Tibial nerve (tissue), 4 donors: ENCODE measurements at regions not wholly inside any gene's neighbourhood (a gene's known extent, or its start where the extent isn't known, plus 50 kb on each side); places are given as distances from the start of the nearest gene placed in this dataset.

Experiments
- DNase-seq, 2 donors: peaks; one replicate each; pipeline ENCODE4 v3.0.0-alpha.2; 2019; ENCODE audit warnings: low spot score in 2 of 2
- H3K27ac ChIP-seq, 4 donors: fragments of 200-600 bp; sonication (generic) in 3 of 4; one replicate each; pipeline ENCODE4 v1.5.1; 2017 to 2019; ENCODE audit warnings: mild to moderate bottlenecking in 1 of 4
- H3K27me3 ChIP-seq, 2 donors: fragments of 200-600 bp; sonication (generic) in 1 of 2; one replicate each; pipeline versions ENCODE4 v1.5.1 to v1.6.0; 2017 to 2019
- H3K36me3 ChIP-seq, 3 donors: fragments of 200-600 bp; sonication (generic); one replicate each; pipeline ENCODE4 v1.5.1; 2018 to 2019
- H3K4me1 ChIP-seq, 4 donors: fragments of 200-600 bp; sonication (generic) in 3 of 4; one replicate each; pipeline ENCODE4 v1.5.1; 2017 to 2019
- H3K4me3 ChIP-seq, 4 donors: fragments of 200-600 bp; sonication (generic) in 3 of 4; one replicate each; pipeline ENCODE4 v1.5.1; 2017 to 2019; ENCODE audit warnings: mild to moderate bottlenecking in 1 of 4, moderate library complexity in 1 of 4
- H3K9me3 ChIP-seq, 4 donors: fragments of 200-600 bp; sonication (generic) in 3 of 4; one replicate each; pipeline ENCODE4 v1.5.1; 2017 to 2019
- EP300 ChIP-seq, 2 donors: sonication (generic); formaldehyde crosslinking; IDR thresholded peaks; one replicate each; pipeline ENCODE4 v1.6.1; 2017; ENCODE audit warnings: antibody characterized with exemption in 2 of 2, mild to moderate bottlenecking in 1 of 2
- POLR2A ChIP-seq, 2 donors: fragments of 450-650 bp; IDR thresholded peaks; one replicate each; pipeline ENCODE4 v1.6.1; 2017; ENCODE audit warnings: antibody characterized with exemption in 2 of 2, mild to moderate bottlenecking in 2 of 2, moderate library complexity in 2 of 2
- WGBS, 2 donors: methylation state at CpG; one replicate each; pipeline ENCODE4 v1.1.5; 2018; 5-methylcytosine and 5-hydroxymethylcytosine counted together
- TF ChIP-seq, protein P1 (sequence below), 5 experiments: fragments of 200-600 bp in 3 of 5; fragments of 450-650 bp in 2 of 5; sonication (generic) in 3 of 5; IDR thresholded peaks; one replicate each; pipeline ENCODE4 v1.5.1; 2016 to 2019; ENCODE audit warnings: antibody characterized with exemption in 5 of 5, mild to moderate bottlenecking in 3 of 5, moderate library complexity in 2 of 5

DNA sequence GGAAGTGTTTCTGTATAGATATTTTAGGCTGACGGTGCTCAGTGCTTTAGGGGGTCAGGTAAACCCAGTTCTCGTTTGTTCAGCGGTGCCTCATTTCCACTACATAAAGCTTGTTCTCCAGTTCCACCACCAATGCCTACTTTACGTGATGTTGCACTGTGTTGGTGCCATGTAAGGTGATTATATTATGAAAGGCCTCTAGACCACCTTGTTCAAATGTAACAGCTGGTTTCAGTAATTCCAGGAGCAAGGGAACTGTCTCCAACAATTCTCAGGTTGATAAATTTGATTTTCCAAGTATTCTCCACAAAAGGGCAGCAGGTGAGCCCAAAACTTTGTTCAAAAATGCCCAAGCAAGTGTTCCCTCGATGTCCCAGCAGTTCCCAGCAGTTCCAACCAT, 83.7 kb upstream of the SEPTIN5 start:
- TF ChIP-seq, protein P1, sequence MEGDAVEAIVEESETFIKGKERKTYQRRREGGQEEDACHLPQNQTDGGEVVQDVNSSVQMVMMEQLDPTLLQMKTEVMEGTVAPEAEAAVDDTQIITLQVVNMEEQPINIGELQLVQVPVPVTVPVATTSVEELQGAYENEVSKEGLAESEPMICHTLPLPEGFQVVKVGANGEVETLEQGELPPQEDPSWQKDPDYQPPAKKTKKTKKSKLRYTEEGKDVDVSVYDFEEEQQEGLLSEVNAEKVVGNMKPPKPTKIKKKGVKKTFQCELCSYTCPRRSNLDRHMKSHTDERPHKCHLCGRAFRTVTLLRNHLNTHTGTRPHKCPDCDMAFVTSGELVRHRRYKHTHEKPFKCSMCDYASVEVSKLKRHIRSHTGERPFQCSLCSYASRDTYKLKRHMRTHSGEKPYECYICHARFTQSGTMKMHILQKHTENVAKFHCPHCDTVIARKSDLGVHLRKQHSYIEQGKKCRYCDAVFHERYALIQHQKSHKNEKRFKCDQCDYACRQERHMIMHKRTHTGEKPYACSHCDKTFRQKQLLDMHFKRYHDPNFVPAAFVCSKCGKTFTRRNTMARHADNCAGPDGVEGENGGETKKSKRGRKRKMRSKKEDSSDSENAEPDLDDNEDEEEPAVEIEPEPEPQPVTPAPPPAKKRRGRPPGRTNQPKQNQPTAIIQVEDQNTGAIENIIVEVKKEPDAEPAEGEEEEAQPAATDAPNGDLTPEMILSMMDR (IDR thresholded peaks at IDR 0.05), result no peak
- no peak for TF ChIP-seq POLR2A (IDR thresholded peaks at IDR 0.05)
- TF ChIP-seq EP300 (IDR thresholded peaks at IDR 0.05), result no peak
- no peaks in the 10 kb centered on the region for H3K9me3 ChIP-seq
- H3K36me3 ChIP-seq, result no peaks in the 10 kb centered on the region
- H3K27ac ChIP-seq, result no peak overlapping the region
- WGBS, 2 donors, result 77 to 78% methylated on average over 5 of the region's 5 CpGs
- no peak for DNase-seq
- H3K4me1 ChIP-seq, result peaks cover 0 to 5% (median 0%) of the 10 kb centered on the region in 4 donors
- H3K4me3 ChIP-seq, result no peak overlapping the region
- H3K27me3 ChIP-seq, result peaks cover 0 to 7% of the 10 kb centered on the region in 2 donors

DNA sequence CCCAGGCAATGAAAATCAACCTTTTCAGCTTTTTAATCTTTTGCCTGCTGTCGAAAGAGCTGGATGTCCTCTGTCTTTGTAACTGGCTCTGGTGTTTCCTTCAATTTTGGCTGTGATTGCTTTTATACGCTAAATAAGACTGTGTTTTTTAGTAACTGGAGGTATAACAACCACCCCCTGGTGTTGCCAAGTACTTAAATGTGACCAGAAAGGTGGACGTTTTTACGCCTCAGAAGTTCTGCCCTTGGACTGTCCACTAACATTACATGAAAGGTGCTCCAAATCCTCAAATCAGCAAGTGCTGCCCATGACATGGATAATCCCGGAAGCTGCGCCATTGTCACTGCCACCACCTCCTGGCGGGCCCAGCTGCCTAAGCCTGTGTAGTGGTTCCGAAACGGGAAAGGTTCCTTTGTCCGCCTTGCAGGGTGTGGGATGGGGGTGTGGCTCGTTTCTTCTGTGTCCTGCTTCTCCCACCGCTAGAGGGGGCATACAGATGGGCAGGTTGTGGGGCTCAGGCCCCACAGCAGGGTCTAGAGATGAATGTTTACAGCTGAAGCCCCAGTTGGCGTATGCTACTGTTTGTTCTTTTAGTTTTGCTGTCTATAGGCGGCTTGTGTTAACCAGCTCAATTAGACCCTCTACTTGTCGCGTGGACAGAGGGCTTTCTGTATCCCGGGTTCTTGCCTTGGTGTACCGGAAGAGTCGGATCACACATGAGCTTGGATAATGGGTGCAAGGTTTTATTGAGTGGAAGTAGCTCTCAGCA, 82.2 kb upstream of the SEPTIN5 start:
- TF ChIP-seq POLR2A (IDR thresholded peaks at IDR 0.05) (no peak), EP300 (IDR thresholded peaks at IDR 0.05) (no peak)
- TF ChIP-seq, protein P1 (IDR thresholded peaks at IDR 0.05), result no peak
- DNase-seq, result no peak
- no peak overlapping the region for H3K27ac ChIP-seq
- WGBS, 2 donors, result 47 to 53% methylated on average over 19 of the region's 19 CpGs
- no peaks in the 10 kb centered on the region for H3K36me3 ChIP-seq
- H3K4me1 ChIP-seq, result peaks cover 0 to 5% (median 0%) of the 10 kb centered on the region in 4 donors
- peaks cover 0 to 1% of the 10 kb centered on the region in 2 donors for H3K27me3 ChIP-seq
- no peak overlapping the region for H3K4me3 ChIP-seq
- no peaks in the 10 kb centered on the region for H3K9me3 ChIP-seq

DNA sequence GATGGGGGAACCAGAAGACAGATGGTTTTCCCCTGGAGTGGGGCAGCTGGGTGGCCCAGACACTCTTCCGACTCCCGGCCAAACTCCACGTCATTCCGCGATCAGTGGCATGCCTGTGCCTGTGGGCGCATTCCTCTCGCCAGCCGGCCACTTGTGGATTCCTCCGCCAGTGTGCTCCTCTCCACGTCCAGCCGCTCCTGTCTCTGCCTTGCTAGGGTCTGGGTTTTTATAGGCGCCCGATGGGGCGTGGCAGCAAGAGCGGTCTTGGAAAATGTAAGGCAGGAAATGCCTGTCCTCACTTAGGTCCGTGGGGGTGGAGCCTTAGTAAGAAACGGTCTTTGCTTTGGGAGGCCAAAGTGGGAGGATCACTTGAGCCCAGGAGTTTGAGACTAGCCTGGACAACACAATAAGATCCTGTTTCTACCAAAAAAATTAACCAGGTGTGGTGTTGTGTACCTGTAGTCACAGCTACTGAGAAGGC, 81.6 kb upstream of the SEPTIN5 start:
- no peaks in the 10 kb centered on the region for H3K9me3 ChIP-seq
- no peak overlapping the region for H3K27ac ChIP-seq
- no peaks in the 10 kb centered on the region for H3K27me3 ChIP-seq
- TF ChIP-seq POLR2A (IDR thresholded peaks at IDR 0.05), result no peak
- no peak for TF ChIP-seq EP300 (IDR thresholded peaks at IDR 0.05)
- TF ChIP-seq, protein P1 (IDR thresholded peaks at IDR 0.05), result no peak
- WGBS, 2 donors, result 76 to 82% methylated on average over 15 to 17 of the region's 17 CpGs
- no peak for DNase-seq
- peaks cover 0 to 5% (median 0%) of the 10 kb centered on the region in 4 donors for H3K4me1 ChIP-seq
- no peaks in the 10 kb centered on the region for H3K36me3 ChIP-seq
- H3K4me3 ChIP-seq, result no peak overlapping the region

DNA sequence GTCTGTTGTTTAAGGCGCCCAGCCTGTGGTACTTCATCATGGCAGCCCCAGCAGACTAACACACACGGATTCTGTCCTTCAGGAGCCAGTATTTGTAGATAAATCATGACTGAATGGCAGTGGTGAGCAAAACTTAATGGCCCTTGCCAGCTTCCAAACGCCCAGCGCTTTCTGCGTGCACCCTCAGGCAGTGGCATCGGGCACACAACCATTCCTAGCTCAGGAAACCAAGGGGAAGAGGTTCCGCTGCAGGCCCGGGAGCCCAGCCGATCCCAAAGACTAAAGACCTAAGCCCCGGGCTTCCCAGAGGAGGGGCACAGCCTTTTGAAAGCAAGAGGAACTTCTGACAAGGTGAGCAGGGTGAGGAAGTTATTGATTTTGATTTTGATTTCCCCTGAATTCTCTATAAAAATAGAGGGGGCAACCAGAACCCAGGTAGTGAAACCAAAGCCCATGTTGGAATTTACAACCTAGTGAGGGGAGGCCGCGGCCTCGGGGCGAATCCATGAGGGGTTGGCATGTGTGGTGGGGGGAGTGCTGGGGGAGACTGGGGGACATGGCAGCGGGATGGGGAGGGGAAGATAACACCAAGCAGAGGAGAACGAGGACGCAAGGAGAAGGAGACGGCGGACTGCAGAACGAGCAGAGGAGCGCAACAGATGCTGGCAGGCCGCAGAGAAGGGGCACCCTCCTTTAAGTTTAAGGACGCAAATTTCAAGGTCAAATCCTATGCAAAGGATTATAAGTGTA, 79.9 kb upstream of the SEPTIN5 start:
- no peaks in the 10 kb centered on the region for H3K27me3 ChIP-seq
- no peak overlapping the region for H3K4me3 ChIP-seq
- H3K9me3 ChIP-seq, result no peaks in the 10 kb centered on the region
- no peak for DNase-seq
- 79 to 81% methylated on average over 23 of the region's 23 CpGs for WGBS, 2 donors
- TF ChIP-seq EP300 (IDR thresholded peaks at IDR 0.05) (no peak), POLR2A (IDR thresholded peaks at IDR 0.05) (no peak)
- TF ChIP-seq, protein P1 (IDR thresholded peaks at IDR 0.05), result no peak
- no peak overlapping the region for H3K27ac ChIP-seq
- no peaks in the 10 kb centered on the region for H3K36me3 ChIP-seq
- H3K4me1 ChIP-seq, result peaks cover 0 to 5% (median 0%) of the 10 kb centered on the region in 4 donors

DNA sequence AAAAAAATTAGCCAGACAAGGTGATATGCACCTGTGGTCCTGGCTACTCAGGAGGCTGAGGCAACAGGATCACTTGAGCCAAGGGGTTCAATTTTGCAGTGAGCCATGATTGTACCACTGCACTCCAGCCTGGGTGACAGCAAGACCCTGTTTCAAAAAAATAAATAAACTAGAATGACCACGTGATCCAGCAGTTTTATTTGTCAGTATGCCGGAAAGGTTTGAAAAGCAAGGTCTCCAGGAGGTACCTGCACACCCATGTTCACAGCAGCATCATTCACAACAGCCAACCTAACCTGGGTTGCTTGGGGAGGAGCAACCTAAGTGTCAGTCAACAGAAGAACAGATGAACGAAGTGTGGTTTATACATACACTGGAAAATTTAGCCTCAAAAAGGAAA, 78.7 kb upstream of the SEPTIN5 start:
- H3K27ac ChIP-seq, result no peak overlapping the region
- H3K4me3 ChIP-seq, result no peak overlapping the region
- no peak for DNase-seq
- 73 to 74% methylated on average over 3 of the region's 3 CpGs for WGBS, 2 donors
- TF ChIP-seq POLR2A (IDR thresholded peaks at IDR 0.05), result no peak
- TF ChIP-seq, protein P1 (IDR thresholded peaks at IDR 0.05), result no peak
- no peak for TF ChIP-seq EP300 (IDR thresholded peaks at IDR 0.05)
- H3K9me3 ChIP-seq, result no peaks in the 10 kb centered on the region
- no peaks in the 10 kb centered on the region for H3K27me3 ChIP-seq
- H3K36me3 ChIP-seq, result no peaks in the 10 kb centered on the region
- H3K4me1 ChIP-seq, result no peaks in the 10 kb centered on the region
